CD4-positive, alpha-beta T cell treated with Interleukin-12 subunit alpha and Interleukin-12 subunit beta, for 1 hour (primary cell): ENCODE measurements at regions not wholly inside any gene's neighbourhood (a gene's known extent, or its start where the extent isn't known, plus 50 kb on each side); places are given as distances from the start of the nearest gene placed in this dataset.
"Not testable (repeated sequence)": the region's sequence is repeated elsewhere in the genome, so short reads cannot be mapped to it uniquely, and the experiment has no call there.

ENCODE experiments used
- DNase-seq: peaks from one replicate; pipeline ENCODE4 v3.0.0-alpha.2; 2020

- DNase-seq: no peak
Observed at GRCh38 chr11:29616611-29617010, 400.2 kb downstream of the KCNA4 start.

GRCh38 chr11:29612423-29612822, 404.4 kb downstream of the KCNA4 start:
- no peak for DNase-seq

DNA sequence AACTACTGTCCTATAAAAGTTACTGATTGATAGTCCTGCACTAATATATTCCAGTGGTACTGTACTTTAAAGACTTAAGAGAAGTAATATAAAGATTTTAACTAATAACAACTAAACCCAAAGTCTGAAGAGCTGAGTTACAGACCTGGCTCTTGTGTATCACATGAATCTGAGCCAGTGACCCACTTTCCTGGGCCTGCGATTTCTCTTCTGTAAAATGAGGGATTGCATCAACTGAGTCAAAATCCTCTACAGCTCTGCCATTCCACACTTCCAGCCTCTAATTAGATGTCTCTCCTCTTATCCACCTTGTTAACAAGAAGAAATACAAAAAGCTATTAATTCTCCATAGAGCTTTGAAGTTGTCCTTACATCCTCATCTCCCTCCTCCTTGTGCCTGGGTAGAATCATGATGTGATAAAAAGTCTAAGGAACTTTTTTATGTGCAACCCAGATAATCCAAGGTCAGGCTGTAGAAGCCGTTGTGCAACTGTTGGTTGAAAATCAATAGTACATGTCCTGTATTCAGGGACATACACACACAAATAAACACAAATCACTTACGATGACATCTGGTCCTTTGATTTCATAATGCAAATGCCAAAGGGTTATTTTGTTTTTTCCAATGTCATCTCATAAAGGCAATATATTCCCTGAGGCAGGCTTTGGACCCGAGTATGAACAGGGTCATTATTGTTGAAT, 410.3 kb downstream of the KCNA4 start:
- no peak for DNase-seq

- not testable (repeated sequence) for DNase-seq
Observed at GRCh38 chr11:29600151-29600575, 416.7 kb downstream of the KCNA4 start.

GRCh38 chr11:29584342-29584741, 432.5 kb downstream of the KCNA4 start:
- DNase-seq: no peak

GRCh38 chr11:29578806-29579205, 438.0 kb downstream of the KCNA4 start:
- no peak for DNase-seq

GRCh38 chr11:29564486-29564885, 452.3 kb downstream of the KCNA4 start:
- DNase-seq: no peak

DNA sequence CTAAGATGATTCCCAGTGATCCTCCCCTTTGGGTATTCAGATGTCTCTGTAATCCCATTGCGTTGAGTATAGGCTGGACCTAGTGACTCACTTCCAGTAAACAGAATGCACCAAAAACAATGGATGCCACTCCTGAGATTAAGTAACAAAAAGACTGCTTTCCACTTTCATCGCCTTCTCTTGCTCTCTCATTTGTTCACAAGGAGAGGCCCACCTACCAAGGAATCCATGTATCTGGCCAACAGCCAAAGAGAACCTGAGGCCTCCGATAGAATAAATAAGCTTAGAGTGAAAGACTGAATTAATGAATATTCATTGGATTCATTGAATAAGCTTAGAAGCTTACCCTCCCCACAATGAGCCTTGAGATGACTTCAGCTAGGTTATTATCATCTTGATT, 454.6 kb downstream of the KCNA4 start:
- DNase-seq: no peak

DNA sequence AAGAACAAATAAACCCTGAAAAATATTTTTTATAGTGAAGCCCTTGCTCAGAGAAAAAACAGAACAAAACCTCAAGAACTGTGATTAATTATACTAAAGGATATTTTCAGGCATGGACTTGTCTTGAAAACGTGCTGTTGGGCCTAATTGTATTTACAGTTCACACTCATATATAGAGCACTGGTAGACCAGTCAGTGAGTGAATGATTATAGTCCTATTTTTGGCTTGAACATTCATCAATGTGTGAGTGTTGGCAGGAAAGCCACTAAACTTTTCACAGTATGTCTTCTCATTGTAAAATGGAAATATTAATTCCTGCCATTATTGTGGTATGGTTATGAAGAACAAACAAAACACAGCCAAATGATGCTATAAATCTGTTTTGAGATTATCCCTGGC, 462.8 kb downstream of the KCNA4 start:
- DNase-seq: no peak

GRCh38 chr11:29538339-29539036, 478.3 kb downstream of the KCNA4 start:
- DNase-seq: no peak

DNA sequence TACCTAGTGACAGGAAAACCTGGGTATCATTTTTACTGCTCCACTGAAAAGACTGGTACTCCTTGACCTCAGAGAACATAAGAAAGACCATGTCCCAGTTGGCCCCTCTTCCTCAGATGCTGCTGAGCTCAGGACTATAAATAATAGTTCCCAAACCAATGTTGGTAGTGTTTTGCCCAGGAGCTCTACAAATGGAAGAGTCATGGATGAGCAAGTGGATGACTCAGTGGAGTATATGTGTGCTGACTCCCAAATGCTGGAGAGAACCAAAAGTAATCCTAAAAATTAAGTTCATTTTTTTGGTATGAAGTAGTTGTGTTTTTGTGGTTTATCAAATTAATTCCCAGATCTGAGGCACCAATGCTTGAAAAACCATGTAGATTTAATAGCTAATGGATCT, 482.0 kb downstream of the KCNA4 start:
- DNase-seq: no peak

GRCh38 chr11:29530961-29531360, 485.9 kb downstream of the KCNA4 start:
- no peak for DNase-seq

GRCh38 chr11:29527391-29527936, 489.4 kb downstream of the KCNA4 start:
- DNase-seq: no peak

DNA sequence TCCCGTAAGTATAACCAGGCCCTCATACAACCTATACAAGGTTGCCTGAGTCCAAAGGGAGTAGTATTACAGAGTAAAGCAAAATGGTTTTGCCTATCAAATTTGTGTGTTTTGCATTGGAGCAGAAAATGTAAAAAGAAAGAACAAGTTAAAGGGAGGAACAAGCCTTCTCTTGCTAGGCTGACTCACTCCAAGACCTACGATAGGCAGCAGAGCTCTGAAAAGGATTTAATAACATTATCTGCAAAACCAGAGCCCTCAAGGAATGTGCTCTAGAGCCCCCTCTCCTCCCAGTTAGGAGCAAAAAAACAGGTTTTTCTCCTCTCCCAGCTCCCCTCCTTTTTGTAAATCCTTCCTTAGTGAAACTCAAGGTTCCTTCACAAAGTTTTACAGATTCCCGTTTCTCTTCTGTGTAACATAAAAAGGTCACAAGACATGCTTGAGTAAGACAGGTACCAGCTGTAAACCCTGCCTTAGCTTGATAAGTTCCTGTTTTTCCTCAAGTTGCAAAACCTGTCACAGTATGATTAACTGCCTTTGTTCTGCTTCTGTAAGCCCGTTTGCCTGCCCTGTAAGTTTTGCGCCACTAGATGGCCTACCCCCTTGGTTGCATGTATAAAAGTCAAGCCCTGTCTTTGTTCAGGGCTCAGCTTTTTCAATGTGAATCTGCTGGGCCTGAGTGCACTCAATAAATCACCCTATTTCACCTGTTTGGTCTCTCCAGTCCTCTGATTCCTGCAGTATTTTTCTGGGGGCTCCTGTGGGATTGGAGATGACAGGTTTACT, 498.2 kb downstream of the KCNA4 start:
- no peak for DNase-seq

GRCh38 chr11:29511394-29511793, 505.4 kb downstream of the KCNA4 start:
- DNase-seq: no peak

DNA sequence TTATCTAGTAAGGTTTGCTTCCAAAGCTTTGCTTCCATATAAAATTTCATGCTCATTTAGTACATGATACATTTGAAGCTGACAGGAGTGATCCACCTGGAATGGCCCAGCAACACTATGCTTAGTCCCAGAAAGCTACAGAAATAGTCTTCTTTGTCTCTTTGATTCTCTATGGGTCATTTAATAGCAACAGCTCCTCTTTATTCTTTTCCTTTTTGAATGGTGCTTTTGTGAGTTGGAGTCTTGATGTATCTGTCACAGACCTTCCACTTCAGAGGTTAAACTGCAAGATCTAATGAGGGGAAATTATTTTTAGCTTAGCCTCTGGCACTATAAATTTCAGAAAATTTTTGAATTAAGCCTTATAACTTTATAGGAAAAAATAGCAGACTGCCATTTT, 509.5 kb downstream of the KCNA4 start:
- no peak for DNase-seq

DNA sequence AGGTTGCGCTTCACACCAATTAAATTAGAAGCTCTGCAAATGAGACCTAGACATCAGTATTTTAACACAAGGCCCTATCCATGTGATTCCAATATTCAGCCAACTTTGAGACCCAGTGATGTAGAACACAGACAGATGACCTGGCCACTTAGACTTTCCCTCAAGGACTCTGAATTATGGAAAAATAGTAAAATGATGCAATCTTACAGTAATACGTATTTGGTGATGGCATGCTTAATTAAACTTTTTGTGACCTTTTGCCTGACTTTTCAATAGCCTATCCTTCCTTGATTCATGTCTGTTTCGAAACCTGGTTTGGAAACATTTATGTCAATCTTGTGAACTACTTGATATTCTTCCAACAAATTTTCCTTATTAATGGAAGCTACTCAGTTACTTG, 521.2 kb downstream of the KCNA4 start:
- no peak for DNase-seq

DNA sequence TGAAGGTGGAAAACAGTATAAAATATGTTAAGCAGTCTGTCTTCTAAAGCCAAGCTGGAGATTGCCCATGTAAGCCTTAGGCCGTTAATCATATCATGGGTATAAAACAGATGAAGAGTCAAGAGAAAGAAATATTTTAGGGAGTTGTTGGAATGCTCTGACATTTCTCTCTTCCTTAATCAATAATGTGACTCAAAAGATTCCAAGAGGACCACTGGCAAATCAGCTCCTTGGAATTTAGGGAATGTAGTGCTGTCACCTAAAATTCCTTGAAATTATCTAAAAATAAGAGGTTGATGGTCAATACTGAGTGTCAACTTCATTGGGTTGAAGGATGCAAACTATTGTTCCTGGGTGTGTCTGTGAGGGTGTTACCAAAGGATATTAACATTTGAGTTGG, 525.9 kb downstream of the KCNA4 start:
- no peak for DNase-seq

- DNase-seq: no peak
Observed at GRCh38 chr11:29486301-29486700, 530.5 kb downstream of the KCNA4 start.

DNA sequence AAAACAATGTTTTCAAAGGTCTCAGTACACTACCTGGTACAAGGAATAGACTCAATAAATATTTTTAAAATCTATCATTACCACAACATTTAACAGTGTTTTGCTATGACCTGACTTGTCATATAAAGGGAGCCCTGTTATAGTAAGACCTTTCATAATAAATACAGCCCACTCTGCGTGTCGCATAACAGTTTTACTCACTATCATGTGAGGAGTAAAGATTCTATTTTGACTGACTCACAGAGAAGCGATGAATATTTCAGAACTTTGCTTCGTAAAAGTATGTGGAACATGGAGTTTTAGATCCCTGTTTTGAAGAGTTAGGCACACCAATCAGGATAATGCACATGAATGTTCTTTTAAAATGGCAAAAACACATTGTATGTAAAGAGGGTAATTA, 531.2 kb downstream of the KCNA4 start:
- DNase-seq: no peak

- no peak for DNase-seq
Observed at GRCh38 chr11:29484548-29484947, 532.3 kb downstream of the KCNA4 start.

- no peak for DNase-seq
Observed at GRCh38 chr11:29483831-29484230, 533.0 kb downstream of the KCNA4 start.

DNA sequence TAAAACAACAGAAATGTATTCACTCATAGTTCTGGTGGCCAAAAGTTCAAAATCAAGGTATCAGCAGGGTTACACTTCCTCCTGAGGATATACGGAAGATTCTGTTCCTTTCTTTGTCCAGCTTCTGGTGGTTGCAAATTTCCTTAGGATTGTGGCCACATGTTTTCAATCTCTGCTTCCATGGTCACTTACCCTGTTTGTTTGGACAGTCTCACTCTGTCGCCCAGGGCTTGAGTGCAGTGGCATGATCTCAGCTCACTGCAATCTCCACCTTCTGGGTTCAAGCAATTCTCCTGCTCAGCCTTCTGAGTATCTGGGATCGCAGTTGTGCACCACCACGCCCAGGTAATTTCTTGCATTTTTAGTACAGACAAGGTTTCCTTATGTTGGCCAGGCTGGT, 534.3 kb downstream of the KCNA4 start:
- no peak for DNase-seq

DNA sequence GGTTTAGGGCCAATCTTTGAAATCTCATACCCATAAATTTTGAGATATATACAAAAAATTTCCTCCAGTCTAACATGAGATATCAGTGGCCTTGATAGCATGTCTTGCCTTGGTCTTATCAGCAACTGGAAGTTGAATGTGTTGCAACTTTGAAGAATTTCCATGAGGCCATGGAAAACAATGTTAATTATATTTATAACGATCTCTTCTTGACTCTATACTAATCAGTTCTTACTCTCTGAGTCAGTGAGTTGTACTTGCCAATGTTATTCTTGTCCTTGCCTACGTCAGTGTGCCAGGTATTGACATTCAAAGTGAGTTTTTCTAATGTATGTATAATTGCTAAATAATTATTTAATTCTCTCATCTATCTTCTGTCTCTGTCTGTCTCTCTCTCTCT, 535.1 kb downstream of the KCNA4 start:
- no peak for DNase-seq
